ENCODE measurements at regions not wholly inside any gene's neighbourhood (a gene's known extent, or its start where the extent isn't known, plus 50 kb on each side); places are given as distances from the start of the nearest gene placed in this dataset.
A peak's percentile ranks its signal among the peaks of the same experiment; 100 is the strongest.

DNA sequence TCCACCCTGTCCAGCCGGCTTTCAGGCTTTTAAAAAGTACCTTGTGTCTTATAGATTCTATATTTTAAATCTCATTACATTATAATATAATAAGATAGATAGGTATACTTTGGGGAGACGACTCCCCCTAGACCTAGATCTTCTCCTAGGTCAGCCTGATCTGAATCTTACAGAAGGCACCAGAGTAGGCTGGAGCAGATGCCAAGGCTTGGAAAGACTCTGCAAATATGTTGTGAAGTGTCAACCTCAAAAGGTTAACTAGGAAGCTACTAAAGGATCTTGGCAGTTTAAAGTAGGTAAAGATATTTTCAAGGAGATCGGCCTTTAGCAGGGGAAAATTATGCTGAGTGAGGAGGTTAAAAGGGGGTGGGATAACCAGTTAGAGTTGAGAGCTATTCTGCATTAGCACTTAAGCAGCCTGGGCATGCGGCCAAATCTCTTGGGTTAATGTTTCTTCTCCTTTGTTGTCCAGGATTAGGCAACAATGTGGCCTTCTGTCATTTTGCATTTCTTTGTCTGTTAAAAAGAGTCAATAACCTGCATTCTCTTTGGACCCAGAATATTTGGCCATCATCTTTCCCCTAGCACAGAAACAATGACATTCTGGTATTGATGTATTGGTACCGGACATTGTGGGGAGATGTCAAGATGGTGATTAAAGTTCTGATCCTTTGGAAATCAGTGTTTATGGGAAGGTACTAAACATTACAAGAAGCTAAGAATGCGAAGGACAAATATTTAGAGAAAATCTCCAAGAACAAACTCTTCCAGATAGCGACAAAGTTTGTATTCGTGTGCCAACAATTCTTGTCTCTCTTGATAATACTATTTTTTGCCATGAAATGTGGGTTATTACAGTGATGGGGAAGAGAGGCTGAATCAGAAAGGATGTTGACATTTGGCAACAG is 51.2 kb upstream of the DHX40 start:
- 29 to 50% methylated on average over 8 of the region's 8 CpGs for WGBS, 2 donors
- Histone ChIP-seq H3K27me3 (ENCODE audit: control insufficient read depth in 3 of 3, insufficient read depth in 3 of 3, low read length in 2 of 3) (no peaks in the 10 kb centered on the region), H3K9ac (ENCODE audit: insufficient read depth in 1 of 2, low read length in 2 of 2) (no peak overlapping the region), H3K36me3 (ENCODE audit: control insufficient read depth in 4 of 4, insufficient read depth in 4 of 4, low read length in 4 of 4) (no peaks in the 10 kb centered on the region), H3K4me1 (ENCODE audit: control insufficient read depth in 5 of 5, insufficient read depth in 5 of 5, low read length in 5 of 5) (peaks cover 0 to 28% (median 5%) of the 10 kb centered on the region in 5 donors), H3K4me3 (no peak overlapping the region), H3K9me3 (ENCODE audit: control insufficient read depth in 4 of 4, insufficient read depth in 3 of 4, low read length in 3 of 4) (no peaks in the 10 kb centered on the region), H3K27ac (ENCODE audit: low read depth in 1 of 2, low read length in 1 of 2) (peak overlapping the region in 1 of 2 donors; percentile 5)
- TF ChIP-seq, protein P1, sequence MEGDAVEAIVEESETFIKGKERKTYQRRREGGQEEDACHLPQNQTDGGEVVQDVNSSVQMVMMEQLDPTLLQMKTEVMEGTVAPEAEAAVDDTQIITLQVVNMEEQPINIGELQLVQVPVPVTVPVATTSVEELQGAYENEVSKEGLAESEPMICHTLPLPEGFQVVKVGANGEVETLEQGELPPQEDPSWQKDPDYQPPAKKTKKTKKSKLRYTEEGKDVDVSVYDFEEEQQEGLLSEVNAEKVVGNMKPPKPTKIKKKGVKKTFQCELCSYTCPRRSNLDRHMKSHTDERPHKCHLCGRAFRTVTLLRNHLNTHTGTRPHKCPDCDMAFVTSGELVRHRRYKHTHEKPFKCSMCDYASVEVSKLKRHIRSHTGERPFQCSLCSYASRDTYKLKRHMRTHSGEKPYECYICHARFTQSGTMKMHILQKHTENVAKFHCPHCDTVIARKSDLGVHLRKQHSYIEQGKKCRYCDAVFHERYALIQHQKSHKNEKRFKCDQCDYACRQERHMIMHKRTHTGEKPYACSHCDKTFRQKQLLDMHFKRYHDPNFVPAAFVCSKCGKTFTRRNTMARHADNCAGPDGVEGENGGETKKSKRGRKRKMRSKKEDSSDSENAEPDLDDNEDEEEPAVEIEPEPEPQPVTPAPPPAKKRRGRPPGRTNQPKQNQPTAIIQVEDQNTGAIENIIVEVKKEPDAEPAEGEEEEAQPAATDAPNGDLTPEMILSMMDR (IDR thresholded peaks at IDR 0.05; ENCODE audit: control extremely low read depth, extremely low read depth): no peak
- ATAC-seq (ENCODE audit: insufficient read depth, low FRiP score) (peak; percentile 65), DNase-seq (peak; percentile 95 to 99 (median 99))
